Right atrium auricular region (tissue), 2 donors: ENCODE measurements at regions not wholly inside any gene's neighbourhood (a gene's known extent, or its start where the extent isn't known, plus 50 kb on each side); places are given as distances from the start of the nearest gene placed in this dataset.
"Not testable (repeated sequence)": the region's sequence is repeated elsewhere in the genome, so short reads cannot be mapped to it uniquely, and the experiment has no call there.

Experiments used
- DNase-seq: peaks from one replicate; pipeline ENCODE4 v3.0.0-alpha.2; 2019; ENCODE audit warnings: low spot score
- H3K27ac ChIP-seq, 2 donors: fragments of 200-600 bp; sonication (generic); 1 replicate in 1 of 2; 2 replicates in 1 of 2; pipeline ENCODE4 v1.5.1; 2016 to 2019
- H3K27me3 ChIP-seq, 2 donors: fragments of 200-600 bp; sonication (generic); one replicate each; pipeline versions ENCODE4 v1.5.1 to v1.6.0; 2017 to 2019
- H3K36me3 ChIP-seq: fragments of 200-600 bp; sonication (generic); one replicate; pipeline ENCODE4 v1.5.1; 2016
- H3K4me1 ChIP-seq, 2 donors: fragments of 200-600 bp; sonication (generic); one replicate each; pipeline versions ENCODE4 v1.5.1 to v1.6.0; 2017 to 2019
- H3K4me3 ChIP-seq, 2 donors: fragments of 200-600 bp; sonication (generic); 1 replicate in 1 of 2; 2 replicates in 1 of 2; pipeline ENCODE4 v1.5.1; 2017 to 2019; ENCODE audit warnings: mild to moderate bottlenecking in 1 of 2, moderate library complexity in 1 of 2
- H3K9me3 ChIP-seq, 2 donors: fragments of 200-600 bp; sonication (generic); one replicate each; pipeline ENCODE4 v1.5.1; 2019
- CTCF ChIP-seq, 2 donors: fragments of 200-600 bp; sonication (generic); IDR thresholded peaks; one replicate each; pipeline ENCODE4 v1.5.1; 2019; ENCODE audit warnings: antibody characterized with exemption in 2 of 2

- no peak overlapping the region for H3K27ac ChIP-seq
- no peaks in the 10 kb centered on the region for H3K27me3 ChIP-seq
- no peak overlapping the region for H3K4me3 ChIP-seq
- no peak for TF ChIP-seq CTCF (IDR thresholded peaks at IDR 0.05)
- DNase-seq = no peak
- no peaks in the 10 kb centered on the region for H3K9me3 ChIP-seq
- no peaks in the 10 kb centered on the region for H3K36me3 ChIP-seq
- no peaks in the 10 kb centered on the region for H3K4me1 ChIP-seq
Observed at GRCh38 chr20:55140631-55141030, 665.2 kb downstream of the DOK5 start.

- Histone ChIP-seq H3K36me3 (no peaks in the 10 kb centered on the region), H3K27ac (no peak overlapping the region), H3K4me3 (no peak overlapping the region), H3K9me3 (no peaks in the 10 kb centered on the region), H3K4me1 (no peaks in the 10 kb centered on the region), H3K27me3 (no peaks in the 10 kb centered on the region)
- no peak for TF ChIP-seq CTCF (IDR thresholded peaks at IDR 0.05)
- DNase-seq = no peak
Observed at GRCh38 chr20:55139173-55139765, 663.9 kb downstream of the DOK5 start.

- no peak for DNase-seq
- TF ChIP-seq CTCF (IDR thresholded peaks at IDR 0.05) = no peak
- H3K27ac ChIP-seq = no peak overlapping the region
- H3K4me3 ChIP-seq = no peak overlapping the region
- no peaks in the 10 kb centered on the region for H3K27me3 ChIP-seq
- H3K36me3 ChIP-seq = no peaks in the 10 kb centered on the region
- H3K9me3 ChIP-seq = no peaks in the 10 kb centered on the region
- H3K4me1 ChIP-seq = no peaks in the 10 kb centered on the region
Observed at GRCh38 chr20:55135923-55136322, 660.5 kb downstream of the DOK5 start.

GRCh38 chr20:55132523-55132922 lies 657.1 kb downstream of the DOK5 start:
- no peak for DNase-seq
- no peaks in the 10 kb centered on the region for H3K9me3 ChIP-seq

GRCh38 chr20:55117577-55117976 lies 642.2 kb downstream of the DOK5 start:
- DNase-seq, H3K27me3 ChIP-seq, H3K4me3 ChIP-seq, H3K4me1 ChIP-seq, H3K36me3 ChIP-seq, H3K9me3 ChIP-seq, H3K27ac ChIP-seq: not testable (repeated sequence)

More at GRCh38 chr20:55132523-55132922, 657.1 kb downstream of the DOK5 start:
- Histone ChIP-seq H3K36me3 (no peaks in the 10 kb centered on the region), H3K27ac (no peak overlapping the region), H3K27me3 (no peaks in the 10 kb centered on the region), H3K4me3 (no peak overlapping the region), H3K4me1 (no peaks in the 10 kb centered on the region)
- TF ChIP-seq CTCF (IDR thresholded peaks at IDR 0.05) = no peak

- no peak for DNase-seq
- no peaks in the 10 kb centered on the region for H3K9me3 ChIP-seq
- no peak overlapping the region for H3K27ac ChIP-seq
- H3K4me3 ChIP-seq = no peak overlapping the region
- H3K4me1 ChIP-seq = no peaks in the 10 kb centered on the region
- H3K36me3 ChIP-seq = no peaks in the 10 kb centered on the region
- H3K27me3 ChIP-seq = no peaks in the 10 kb centered on the region
- no peak for TF ChIP-seq CTCF (IDR thresholded peaks at IDR 0.05)
Observed at GRCh38 chr20:55116598-55116997, 641.2 kb downstream of the DOK5 start.
